GM19468 (cell line): ENCODE measurements at regions not wholly inside any gene's neighbourhood (a gene's known extent, or its start where the extent isn't known, plus 50 kb on each side); places are given as distances from the start of the nearest gene placed in this dataset.

Experiments
- ATAC-seq: cut with Tn5 transposase; IDR thresholded peaks from one replicate; pipeline ENCODE4 v1.9.1; 2021; ENCODE audit warnings: mild to moderate bottlenecking, moderate library complexity, moderate number of reproducible peaks; ENCODE audit not compliant: unreplicated experiment; ENCODE audit errors: extremely low read depth

DNA sequence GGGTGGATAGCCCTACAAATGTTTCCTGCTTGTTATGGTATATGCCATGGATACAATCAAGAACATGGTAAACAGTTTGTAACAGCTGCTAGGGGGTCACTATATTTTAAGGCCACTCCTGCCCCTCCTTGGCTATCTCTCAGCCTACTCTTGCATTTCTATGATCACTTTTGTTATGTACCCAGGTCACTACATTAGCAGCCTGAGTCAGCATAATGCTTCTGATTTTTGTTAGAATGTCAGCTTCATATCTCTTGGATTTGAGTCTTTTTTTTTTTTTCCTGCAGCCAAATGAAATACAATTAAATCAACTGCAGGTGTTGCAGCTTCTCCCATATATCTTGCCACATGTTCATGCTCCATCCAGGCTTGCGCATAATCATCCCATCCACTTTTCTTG, 629.7 kb upstream of the GRAMD2B start:
- ATAC-seq = no peak

DNA sequence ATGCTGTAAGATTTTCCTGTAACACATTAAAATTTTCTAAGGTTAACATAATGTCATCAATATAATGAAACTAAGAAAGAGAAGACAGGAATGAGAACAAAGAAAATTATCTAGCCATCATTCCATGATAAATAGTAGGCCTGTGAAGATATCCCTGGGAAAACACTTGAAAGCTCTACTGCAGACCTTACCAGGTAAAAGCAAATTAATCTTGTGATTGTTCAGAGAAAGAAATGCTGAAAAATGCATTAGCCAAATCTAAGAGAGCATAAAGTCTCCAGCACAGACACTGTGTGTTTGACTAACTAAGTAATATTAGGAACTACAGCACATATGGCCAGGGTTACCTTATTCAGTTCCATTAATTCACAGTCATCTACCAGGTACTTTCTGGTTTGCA, 628.3 kb upstream of the GRAMD2B start:
- no peak for ATAC-seq

GRCh38 chr5:125798307-125798706, 624.9 kb upstream of the GRAMD2B start:
- ATAC-seq = no peak

DNA sequence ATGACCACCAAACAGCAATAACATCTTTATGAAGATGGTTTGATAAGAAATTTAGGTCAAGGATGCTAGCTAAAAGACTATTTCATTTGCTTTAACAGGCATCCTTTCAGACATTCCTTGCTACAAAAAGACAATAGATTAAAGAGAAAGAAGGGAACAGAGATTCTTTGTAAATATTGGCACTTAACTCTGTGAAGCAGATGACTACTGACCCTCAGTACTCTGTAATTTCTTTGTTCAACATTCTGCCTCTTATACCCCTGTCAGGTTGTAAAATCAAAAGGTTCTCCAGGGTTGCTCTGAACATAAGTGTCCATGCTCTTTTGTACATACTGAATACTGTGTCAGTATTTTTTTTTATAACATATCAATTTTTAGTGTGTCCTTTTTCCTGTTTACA, 610.6 kb upstream of the GRAMD2B start:
- no peak for ATAC-seq

DNA sequence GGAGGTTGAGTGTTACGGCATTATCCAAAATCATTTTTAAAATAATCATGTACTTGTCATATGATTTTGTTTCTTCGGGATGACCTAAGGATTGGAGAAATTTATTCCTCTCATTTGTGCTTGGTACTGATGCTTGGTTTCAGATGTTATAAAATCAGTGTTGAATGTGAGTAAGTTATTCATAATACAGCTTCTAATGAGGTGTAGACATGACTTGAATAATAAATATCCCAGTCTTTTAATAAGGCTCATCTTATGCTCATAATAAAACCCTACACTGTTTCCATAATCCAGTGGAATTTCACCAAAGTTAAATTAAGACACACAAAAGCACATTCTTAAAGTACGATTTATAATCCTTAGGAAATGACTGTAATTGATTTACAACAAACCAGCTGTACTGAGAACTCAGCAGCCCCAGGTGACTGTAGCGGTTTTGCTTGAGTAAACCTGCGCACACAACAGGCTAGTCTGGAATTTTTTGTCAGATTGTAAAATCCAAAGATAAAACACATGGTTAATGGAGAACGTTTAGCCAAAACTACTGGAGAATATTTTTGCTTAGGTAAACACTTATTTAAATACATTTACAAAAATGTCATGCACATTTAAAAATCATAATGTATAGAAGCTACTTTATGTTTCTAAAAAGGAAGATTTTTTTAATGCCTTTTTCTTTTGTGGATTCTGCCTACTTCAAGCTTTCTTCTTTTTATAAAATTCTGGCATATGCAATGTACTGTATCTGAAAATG, 609.8 kb upstream of the GRAMD2B start:
- no peak for ATAC-seq

DNA sequence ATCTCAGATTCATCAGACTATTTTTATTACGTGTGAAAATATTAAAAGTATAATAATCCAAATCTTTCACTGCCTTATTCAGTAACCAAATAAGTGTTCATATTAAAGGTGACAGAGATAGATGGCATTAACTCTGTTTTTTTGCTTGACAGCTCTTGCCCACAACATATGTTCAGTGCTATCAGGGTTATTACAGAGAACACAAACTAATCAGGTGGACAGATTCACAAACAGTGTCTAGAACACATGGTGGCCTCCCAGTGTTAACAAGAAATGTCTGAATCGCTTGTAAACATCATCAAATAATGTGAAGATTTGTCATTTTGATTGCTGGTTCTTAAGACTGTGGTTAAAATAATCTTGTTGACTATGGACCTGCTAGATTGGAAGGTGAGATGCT, 609.1 kb upstream of the GRAMD2B start:
- no peak for ATAC-seq

- ATAC-seq = no peak
Measured at GRCh38 chr5:125823572-125823971, 599.6 kb upstream of the GRAMD2B start.

DNA sequence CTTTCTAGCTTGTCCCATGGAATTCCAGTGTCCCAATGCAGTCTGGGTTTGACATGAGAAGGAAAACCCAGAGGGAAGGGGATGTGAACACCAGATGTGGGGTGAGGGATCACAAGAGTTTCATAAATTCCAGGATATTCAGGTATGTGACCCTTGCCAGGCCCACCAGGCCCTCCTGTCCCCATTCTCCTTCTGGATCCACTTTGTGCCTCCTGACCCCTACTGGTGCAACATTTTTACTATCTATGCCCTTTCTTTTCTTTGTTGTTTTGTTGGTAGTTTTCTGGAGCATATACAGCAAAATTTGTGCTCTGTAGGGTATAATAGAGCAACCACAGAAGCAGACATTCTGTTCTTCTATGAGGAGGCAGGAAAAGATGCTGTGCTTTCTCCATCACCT, 597.0 kb upstream of the GRAMD2B start:
- ATAC-seq = no peak

DNA sequence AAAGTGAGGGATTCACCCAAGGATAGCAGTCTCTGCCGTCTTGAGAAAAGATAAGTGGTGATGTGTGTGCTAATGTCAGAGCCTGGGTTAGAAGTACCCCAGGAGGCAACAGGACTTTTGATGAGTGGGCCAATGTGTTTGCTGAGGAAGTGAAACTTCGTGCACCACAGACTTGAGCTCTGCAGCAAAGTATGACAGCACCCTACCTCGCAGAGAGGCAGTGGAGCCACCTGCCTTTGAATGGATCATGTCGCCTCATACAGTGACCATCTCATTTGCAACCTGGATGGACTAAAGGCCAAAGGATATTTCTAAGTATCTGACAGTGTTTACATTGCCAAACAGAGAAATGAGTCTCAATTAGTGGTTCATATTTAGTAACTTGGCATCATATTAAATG, 593.9 kb upstream of the GRAMD2B start:
- ATAC-seq = peak; percentile 82

- no peak for ATAC-seq
Measured at GRCh38 chr5:125833398-125833797, 589.8 kb upstream of the GRAMD2B start.

- ATAC-seq = no peak
Measured at GRCh38 chr5:125834438-125835115, 588.6 kb upstream of the GRAMD2B start.

DNA sequence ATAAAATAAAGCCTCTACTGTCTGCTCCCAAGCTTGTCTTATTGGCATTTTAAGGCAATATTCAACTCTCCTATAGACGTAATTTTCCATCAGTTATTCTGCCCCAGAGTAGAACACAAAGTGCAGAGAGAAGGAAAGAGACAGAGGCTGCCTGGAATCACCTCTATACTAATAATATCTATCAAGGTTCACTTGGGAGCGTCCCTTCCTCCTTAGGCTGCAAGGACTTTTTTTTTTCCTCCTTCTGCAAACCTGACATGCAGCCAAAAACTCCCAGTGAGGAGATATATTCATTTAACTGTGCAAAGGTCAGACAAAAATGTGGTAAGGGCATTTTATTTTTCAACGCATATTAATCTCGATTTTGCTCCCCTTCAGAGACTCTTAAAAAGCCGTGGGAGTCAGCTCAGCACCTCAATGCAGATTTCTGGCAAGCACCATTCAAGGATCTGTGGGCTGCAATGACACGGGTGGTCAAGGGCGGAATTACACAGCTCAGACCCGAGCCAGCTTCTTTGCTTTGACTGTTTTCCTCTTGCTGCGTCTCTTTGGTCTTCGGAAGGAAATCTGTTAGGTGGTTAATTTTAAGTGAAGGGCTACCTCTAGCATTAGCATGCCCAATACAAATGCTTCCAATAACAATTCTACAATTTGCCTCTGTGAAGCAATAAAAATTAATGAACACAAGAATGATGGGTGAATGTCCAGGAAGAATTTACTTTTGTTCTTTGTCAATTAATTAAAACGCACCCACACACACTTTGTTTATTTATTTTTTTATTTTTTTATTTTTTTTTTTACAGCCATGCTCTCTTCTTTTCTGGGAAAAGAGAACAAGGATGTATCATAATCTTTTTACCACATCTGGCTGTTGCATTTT, 587.7 kb upstream of the GRAMD2B start:
- ATAC-seq = peak; percentile 26

DNA sequence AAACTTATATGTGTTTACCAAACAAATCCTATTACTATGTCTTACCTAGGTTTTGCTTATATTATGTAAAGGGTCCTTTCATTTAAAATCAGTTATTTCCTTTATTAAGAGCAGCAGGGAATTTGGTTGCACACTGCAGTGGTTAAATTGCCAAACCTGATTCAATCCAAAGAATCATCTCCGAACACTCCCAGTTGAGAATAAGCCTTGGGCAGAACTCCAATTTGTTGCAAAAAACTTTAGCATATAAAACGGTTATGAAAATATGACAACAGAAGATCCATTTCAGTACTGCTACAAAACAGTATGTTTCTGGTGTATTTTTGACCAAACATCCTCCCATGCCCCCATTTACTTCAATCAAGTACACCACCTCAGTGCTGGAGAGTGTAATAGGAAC, 587.0 kb upstream of the GRAMD2B start:
- no peak for ATAC-seq

DNA sequence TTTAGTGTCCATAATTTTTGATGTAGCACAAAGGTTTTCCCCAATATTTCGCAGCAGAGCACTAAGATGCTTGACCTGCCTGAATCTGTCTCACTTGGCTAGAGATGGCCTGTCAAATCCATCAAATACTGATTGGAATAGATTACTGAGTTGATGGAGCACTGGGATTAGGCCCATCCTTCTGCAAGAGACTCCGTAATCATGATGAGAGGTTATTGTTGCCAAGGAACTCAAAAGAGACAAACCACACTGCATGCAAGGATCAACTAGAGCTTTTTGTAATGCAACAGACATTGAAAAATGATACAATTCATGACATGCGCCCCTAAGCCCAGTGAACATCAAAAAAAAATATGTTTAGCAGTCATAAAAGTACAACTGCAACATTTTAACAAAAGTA, 585.3 kb upstream of the GRAMD2B start:
- no peak for ATAC-seq

DNA sequence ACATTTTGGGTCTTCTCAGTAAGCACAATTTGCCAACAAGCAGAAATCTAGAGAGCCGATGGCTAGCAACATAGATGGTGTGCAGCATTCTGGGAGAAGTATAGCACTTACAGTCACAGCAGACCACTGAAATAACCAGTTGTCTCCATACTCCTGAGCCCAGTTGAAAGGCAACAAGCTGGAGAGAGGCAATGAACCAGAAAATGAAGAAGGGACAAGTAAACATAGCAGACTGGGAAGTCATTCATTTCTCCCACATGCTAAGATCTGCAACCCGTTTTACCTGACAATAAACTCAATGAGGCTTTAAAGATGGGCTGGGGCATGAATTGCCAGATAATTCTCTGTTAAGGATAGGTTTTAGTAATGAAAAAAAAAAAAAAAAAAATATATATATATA, 575.6 kb upstream of the GRAMD2B start:
- no peak for ATAC-seq

DNA sequence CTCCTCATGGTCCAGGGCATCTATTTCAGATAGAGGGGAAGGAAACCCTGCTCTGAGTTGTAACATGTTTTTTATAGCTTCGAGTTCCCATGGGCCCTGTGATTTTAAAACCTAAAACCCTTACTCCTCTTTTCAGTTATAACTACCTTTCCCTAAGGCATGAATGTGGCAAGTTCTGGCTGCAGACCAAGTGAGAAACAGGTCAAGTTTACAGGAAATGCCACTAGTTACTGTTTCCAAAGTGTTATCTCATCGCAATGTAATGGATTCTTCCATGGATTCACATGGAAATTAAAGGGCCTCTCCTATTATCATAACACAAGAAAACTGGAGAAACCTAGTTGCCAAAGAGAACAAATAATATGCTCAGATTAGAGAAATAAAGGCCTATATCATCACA, 574.5 kb upstream of the GRAMD2B start:
- no peak for ATAC-seq

GRCh38 chr5:125856949-125857348, 566.3 kb upstream of the GRAMD2B start:
- ATAC-seq = no peak

DNA sequence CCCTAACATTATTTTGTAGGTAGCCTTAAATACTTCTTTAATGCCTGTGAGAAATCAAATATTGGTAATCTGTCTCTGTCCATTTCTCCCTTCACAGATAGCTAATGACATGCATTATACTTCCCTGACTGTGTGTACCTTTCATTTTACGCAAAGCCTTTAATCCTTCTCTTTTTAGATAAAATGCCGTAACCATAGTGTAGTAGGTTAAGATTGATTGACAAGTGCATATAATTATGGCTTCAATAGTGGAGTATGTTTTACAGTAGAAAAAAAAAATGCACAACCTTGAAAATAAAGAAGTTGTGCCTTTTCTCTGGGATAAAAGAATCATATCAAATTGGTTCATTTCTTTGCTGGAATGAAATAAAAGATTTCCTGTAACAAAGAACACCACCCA, 559.6 kb upstream of the GRAMD2B start:
- no peak for ATAC-seq

- no peak for ATAC-seq
Measured at GRCh38 chr5:125865166-125865815, 557.9 kb upstream of the GRAMD2B start.

DNA sequence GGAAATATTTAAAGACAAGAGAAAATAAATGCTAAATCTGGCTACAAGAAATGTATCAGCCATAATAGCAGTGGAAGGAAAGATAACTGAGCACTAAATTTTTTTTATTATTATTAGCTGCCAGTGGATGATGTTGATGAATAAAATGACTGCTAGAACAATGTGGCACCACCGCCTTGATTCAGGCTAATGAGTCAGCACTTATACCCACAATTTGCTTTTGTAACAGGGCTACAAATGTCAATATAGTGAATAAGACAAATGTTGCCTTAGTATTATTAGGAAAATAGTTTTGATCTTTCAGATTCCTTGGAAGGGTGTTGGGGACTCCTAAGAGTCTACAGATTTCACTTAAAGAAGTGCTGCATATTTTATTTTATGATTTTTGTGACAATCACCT, 555.2 kb upstream of the GRAMD2B start:
- ATAC-seq = no peak

- no peak for ATAC-seq
Measured at GRCh38 chr5:125870256-125870655, 553.0 kb upstream of the GRAMD2B start.
